Ishikawa (cell line): ENCODE measurements at regions not wholly inside any gene's neighbourhood (a gene's known extent, or its start where the extent isn't known, plus 50 kb on each side); places are given as distances from the start of the nearest gene placed in this dataset.

Source experiments
- CEBPB ChIP-seq: IDR thresholded peaks from 2 replicates; pipeline ENCODE4 v1.6.1; 2012
- EGR1 ChIP-seq: IDR thresholded peaks from 2 replicates; pipeline ENCODE4 v1.6.1; 2012
- EP300 ChIP-seq: IDR thresholded peaks from 2 replicates; pipeline ENCODE4 v1.6.1; 2012; ENCODE audit warnings: borderline replicate concordance
- FOXM1 ChIP-seq: IDR thresholded peaks from 2 replicates; pipeline ENCODE4 v1.6.1; 2012; ENCODE audit warnings: low read depth, borderline replicate concordance
- NFIC ChIP-seq: IDR thresholded peaks from 2 replicates; pipeline ENCODE4 v1.6.1; 2012
- RAD21 ChIP-seq: IDR thresholded peaks from 2 replicates; pipeline ENCODE4 v1.6.1; 2012; ENCODE audit warnings: low read depth
- REST ChIP-seq: IDR thresholded peaks from 2 replicates; pipeline ENCODE4 v1.6.1; 2012; ENCODE audit warnings: low read depth, mild to moderate bottlenecking
- TAF1 ChIP-seq: IDR thresholded peaks from 2 replicates; pipeline ENCODE4 v1.6.1; 2012; ENCODE audit warnings: low read depth, mild to moderate bottlenecking
- TCF12 ChIP-seq: IDR thresholded peaks from 2 replicates; pipeline ENCODE4 v1.6.1; 2012; ENCODE audit warnings: low read depth
- TEAD4 ChIP-seq: IDR thresholded peaks from 2 replicates; pipeline ENCODE4 v1.6.1; 2012
- YY1 ChIP-seq: IDR thresholded peaks from 2 replicates; pipeline ENCODE4 v1.6.1; 2012; ENCODE audit warnings: low read depth
- ZBTB7A ChIP-seq: IDR thresholded peaks from 2 replicates; pipeline ENCODE4 v1.6.1; 2012; ENCODE audit warnings: low read depth
- TF ChIP-seq, protein P1 (sequence below): IDR thresholded peaks from 2 replicates; pipeline ENCODE4 v1.6.1; 2012

DNA sequence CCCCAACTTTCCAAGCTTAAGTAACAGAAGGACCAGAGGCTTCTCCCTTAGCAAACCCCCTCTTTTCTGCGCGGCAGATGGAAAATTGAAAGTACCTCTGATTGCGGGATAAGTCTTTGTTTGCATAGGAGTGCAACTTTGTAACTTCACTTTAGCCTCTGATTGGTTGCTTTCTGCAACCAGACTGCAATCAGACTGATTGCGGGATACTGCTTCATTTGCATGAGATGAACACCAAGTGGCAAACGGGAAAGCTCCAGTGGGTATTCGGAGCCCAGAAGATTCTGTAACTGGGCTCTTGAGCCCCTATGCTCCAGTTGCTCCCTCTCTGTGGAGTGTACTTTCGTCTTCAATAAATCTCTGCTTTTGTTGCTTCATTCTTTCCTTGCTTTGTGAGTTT lies 260.6 kb downstream of the BAMBI start:
- TF ChIP-seq ZBTB7A = no peak
- TF ChIP-seq REST = no peak
- no peak for TF ChIP-seq YY1
- no peak for TF ChIP-seq EP300
- no peak for TF ChIP-seq RAD21
- TF ChIP-seq, protein P1, sequence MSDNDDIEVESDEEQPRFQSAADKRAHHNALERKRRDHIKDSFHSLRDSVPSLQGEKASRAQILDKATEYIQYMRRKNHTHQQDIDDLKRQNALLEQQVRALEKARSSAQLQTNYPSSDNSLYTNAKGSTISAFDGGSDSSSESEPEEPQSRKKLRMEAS = no peak
- TF ChIP-seq TAF1 = no peak
- no peak for TF ChIP-seq FOXM1
- TF ChIP-seq EGR1 = no peak
- no peak for TF ChIP-seq TCF12
- TF ChIP-seq CEBPB = no peak
- no peak for TF ChIP-seq NFIC
- TF ChIP-seq TEAD4 = no peak
